ENCODE measurements at regions not wholly inside any gene's neighbourhood (a gene's known extent, or its start where the extent isn't known, plus 50 kb on each side); places are given as distances from the start of the nearest gene placed in this dataset.

DNA sequence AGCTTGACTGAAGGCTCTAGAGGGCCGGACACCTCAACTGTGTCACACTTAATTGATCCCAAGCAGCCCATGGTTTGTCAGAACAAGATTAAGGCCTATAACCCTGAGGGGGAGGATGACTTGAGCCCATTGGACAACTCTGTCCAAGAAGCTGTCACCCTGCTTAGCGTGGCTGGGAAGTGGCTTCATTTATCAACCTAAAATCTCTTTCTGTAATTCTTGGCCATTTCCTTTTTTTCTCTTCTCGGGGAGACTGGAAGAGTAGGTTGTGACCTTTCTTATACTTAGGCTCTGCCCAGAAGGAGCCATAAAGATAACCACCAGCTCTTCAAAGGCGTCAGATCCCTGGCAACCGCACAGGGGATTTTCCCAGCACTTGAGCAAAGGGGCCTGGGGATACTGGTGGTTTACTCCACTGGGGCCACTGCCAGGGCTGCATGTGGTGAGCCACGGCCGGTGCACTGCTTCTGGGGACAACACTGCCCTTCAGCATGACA lies 265.5 kb downstream of the CYRIA start:
- no peak overlapping the region for H3K27ac ChIP-seq
- no peaks in the 10 kb centered on the region for H3K36me3 ChIP-seq (ENCODE audit: control insufficient read depth, insufficient read depth, low read length)
- H3K9ac ChIP-seq = no peak overlapping the region
- H3K9me3 ChIP-seq (ENCODE audit: control insufficient read depth, low read length) = no peaks in the 10 kb centered on the region
- TF ChIP-seq, protein P1, sequence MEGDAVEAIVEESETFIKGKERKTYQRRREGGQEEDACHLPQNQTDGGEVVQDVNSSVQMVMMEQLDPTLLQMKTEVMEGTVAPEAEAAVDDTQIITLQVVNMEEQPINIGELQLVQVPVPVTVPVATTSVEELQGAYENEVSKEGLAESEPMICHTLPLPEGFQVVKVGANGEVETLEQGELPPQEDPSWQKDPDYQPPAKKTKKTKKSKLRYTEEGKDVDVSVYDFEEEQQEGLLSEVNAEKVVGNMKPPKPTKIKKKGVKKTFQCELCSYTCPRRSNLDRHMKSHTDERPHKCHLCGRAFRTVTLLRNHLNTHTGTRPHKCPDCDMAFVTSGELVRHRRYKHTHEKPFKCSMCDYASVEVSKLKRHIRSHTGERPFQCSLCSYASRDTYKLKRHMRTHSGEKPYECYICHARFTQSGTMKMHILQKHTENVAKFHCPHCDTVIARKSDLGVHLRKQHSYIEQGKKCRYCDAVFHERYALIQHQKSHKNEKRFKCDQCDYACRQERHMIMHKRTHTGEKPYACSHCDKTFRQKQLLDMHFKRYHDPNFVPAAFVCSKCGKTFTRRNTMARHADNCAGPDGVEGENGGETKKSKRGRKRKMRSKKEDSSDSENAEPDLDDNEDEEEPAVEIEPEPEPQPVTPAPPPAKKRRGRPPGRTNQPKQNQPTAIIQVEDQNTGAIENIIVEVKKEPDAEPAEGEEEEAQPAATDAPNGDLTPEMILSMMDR (IDR thresholded peaks at IDR 0.05) = no peak
- no peaks in the 10 kb centered on the region for H3K4me1 ChIP-seq
- no peaks in the 10 kb centered on the region for H3K79me2 ChIP-seq
- no peaks in the 10 kb centered on the region for H3K27me3 ChIP-seq (ENCODE audit: control insufficient read depth, insufficient read depth, low read length)
- H3K4me2 ChIP-seq (ENCODE audit: low read length) = no peak overlapping the region
- H3K4me3 ChIP-seq (ENCODE audit: low read depth, low read length) = no peak overlapping the region
- H2AFZ ChIP-seq = no peak overlapping the region

DNA sequence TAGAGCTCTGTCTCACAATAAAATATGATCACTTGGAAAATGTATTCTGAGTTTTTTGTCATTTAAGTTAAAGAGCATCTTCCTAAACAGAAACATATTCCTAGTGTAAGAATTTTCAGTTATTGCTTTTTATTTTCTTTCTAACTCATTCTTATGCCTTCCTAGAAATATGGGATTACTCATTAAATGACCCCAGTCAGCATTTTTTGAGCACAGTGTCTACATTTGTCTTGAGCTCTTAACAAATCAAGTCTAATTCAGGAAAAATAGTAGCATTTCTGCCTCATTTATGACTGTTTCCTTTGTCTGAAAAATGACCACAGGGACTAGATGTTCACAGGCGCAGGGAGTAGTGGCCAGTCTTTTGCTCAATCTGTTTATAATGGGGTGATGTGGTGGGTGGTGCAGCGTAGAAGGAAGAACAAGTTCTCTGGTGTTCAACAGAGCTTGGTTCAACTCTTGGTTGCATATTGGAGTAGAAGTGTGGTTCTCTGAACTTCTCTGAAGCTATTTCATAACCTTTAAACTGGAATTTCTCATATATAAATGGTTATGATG lies 267.1 kb downstream of the CYRIA start:
- TF ChIP-seq, protein P1 (IDR thresholded peaks at IDR 0.05) = no peak
- H3K4me2 ChIP-seq (ENCODE audit: low read length) = no peak overlapping the region

DNA sequence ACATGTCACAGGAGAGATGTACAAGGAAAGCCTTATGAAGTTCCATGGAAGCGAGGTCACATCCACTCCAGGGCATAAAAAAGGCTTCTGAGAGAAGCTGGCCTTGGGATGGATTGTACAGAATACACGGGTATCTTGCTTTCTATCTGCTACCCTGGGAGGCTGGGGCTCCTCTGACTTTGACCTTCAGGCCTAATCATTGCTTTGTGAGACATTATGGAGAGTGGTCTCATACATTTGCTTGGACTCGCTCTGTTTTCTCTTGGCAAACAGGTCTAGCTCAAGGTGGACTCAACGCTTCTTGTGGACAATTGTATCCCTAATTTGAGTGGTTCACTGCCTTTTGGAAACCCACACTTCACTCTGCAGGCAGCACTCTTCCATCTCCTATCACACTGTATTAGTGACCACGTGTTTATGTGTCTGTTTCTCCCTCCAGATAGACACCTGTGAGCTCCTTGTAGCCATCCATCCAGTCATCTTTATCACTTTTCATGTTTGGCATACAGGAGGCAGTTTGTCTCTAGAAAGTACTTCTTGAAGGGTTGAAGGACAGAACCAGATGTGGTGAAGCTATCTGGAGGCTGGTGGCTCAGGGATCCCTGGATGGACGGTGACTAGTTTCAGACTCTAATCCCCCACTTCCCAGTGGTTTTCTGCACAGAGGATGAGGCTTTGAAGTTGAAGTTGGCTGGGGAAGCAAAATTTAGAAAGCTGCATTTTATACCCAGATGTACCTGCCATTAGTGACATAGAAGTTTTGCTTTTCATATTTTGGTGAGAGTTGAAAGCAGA lies 267.8 kb downstream of the CYRIA start:
- no peak overlapping the region for H3K27ac ChIP-seq
- H2AFZ ChIP-seq = no peak overlapping the region
- H3K4me3 ChIP-seq (ENCODE audit: low read depth, low read length) = no peak overlapping the region
- TF ChIP-seq, protein P1 (IDR thresholded peaks at IDR 0.05) = no peak
- H3K4me2 ChIP-seq (ENCODE audit: low read length) = no peak overlapping the region
- no peaks in the 10 kb centered on the region for H3K27me3 ChIP-seq (ENCODE audit: control insufficient read depth, insufficient read depth, low read length)
- H3K9me3 ChIP-seq (ENCODE audit: control insufficient read depth, low read length) = no peaks in the 10 kb centered on the region
- H3K36me3 ChIP-seq (ENCODE audit: control insufficient read depth, insufficient read depth, low read length) = no peaks in the 10 kb centered on the region
- H3K79me2 ChIP-seq = no peaks in the 10 kb centered on the region
- no peak overlapping the region for H3K9ac ChIP-seq
- no peaks in the 10 kb centered on the region for H3K4me1 ChIP-seq

More for the DNA sequence above, 267.1 kb downstream of the CYRIA start:
- Histone ChIP-seq H3K4me1 (no peaks in the 10 kb centered on the region), H3K9me3 (ENCODE audit: control insufficient read depth, low read length) (no peaks in the 10 kb centered on the region), H3K79me2 (no peaks in the 10 kb centered on the region), H2AFZ (no peak overlapping the region), H3K27me3 (ENCODE audit: control insufficient read depth, insufficient read depth, low read length) (no peaks in the 10 kb centered on the region), H3K9ac (no peak overlapping the region), H3K36me3 (ENCODE audit: control insufficient read depth, insufficient read depth, low read length) (no peaks in the 10 kb centered on the region), H3K27ac (no peak overlapping the region), H3K4me3 (ENCODE audit: low read depth, low read length) (no peak overlapping the region)

DNA sequence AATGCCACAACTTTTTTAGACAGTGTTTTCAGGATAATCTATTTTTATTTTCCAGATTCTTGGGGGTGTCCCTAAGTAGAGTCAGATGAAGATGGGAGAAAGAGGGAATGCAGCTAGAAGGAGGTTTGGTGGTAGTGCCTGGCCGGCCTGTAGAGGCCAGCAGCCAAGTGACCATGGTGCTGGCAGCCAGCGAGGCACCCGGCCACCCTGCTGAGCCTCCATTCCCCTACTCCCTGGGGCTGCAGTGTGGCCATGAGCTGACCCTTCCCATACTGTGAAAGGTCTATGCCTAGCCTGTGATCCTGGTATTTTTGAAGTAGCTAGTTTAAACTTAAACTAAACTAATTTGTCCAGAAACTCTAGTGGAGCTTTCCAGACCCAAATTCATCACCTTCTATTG lies 268.6 kb downstream of the CYRIA start:
- no peak overlapping the region for H2AFZ ChIP-seq
- H3K4me1 ChIP-seq = no peaks in the 10 kb centered on the region
- no peaks in the 10 kb centered on the region for H3K27me3 ChIP-seq (ENCODE audit: control insufficient read depth, insufficient read depth, low read length)
- H3K4me3 ChIP-seq (ENCODE audit: low read depth, low read length) = no peak overlapping the region
- H3K36me3 ChIP-seq (ENCODE audit: control insufficient read depth, insufficient read depth, low read length) = no peaks in the 10 kb centered on the region
- H3K9me3 ChIP-seq (ENCODE audit: control insufficient read depth, low read length) = no peaks in the 10 kb centered on the region
- H3K27ac ChIP-seq = no peak overlapping the region
- H3K9ac ChIP-seq = no peak overlapping the region
- TF ChIP-seq, protein P1 (IDR thresholded peaks at IDR 0.05) = no peak
- no peaks in the 10 kb centered on the region for H3K79me2 ChIP-seq
- no peak overlapping the region for H3K4me2 ChIP-seq (ENCODE audit: low read length)
